NCI-H226 (cell line): ENCODE measurements at regions not wholly inside any gene's neighbourhood (a gene's known extent, or its start where the extent isn't known, plus 50 kb on each side); places are given as distances from the start of the nearest gene placed in this dataset.
A peak's percentile ranks its signal among the peaks of the same experiment; 100 is the strongest.

ENCODE experiments used
- DNase-seq: peaks from one replicate; pipeline ENCODE4 v3.0.0-alpha.2; 2015

DNA sequence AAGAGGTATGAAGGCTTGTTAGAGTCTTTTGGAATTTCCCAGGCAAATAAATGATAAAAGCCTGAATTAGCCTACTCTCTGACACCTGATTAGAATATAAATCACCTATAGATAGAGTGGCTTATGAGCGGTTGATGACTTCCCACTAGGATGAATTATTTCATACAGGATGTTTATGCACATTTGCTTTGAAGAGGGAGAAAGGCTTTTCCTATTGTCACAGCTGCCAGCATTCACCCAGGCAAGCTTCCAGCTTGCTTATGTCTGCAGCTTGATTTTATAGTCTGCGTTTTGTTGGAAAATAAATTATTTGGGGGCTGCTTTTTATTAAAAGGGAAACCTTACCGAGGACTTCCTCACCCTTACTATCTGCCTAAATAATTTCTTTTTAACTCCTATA is 51.3 kb upstream of the EIF2S2 start:
- no peak for DNase-seq

DNA sequence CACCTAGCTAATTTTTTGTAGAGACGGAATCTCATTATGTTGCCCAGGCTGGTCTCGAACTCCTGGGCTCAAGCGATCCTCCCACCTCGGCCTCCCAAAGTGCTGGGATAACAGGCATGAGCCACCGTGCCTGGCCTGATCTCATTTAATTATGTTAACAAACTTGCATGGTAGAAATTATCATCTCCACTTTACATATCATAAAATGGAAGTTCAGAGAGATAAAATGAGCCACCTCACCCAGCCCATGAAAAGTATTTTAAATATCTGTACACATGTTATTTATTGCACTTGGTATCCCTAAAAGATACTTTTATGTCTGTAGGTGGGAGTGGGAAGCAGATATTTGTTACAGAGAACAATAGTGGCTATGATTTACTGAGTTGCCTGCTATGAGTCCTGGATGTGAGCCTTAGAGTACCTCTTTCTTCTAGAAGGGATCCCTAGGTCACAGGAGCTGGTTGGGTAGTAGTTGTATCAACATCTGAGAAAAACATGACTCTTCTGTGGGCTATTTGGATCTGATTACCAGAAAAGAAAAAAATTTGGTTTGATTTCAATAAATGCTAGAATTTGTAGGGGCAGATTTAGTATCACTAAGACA is 52.4 kb upstream of the EIF2S2 start:
- no peak for DNase-seq

DNA sequence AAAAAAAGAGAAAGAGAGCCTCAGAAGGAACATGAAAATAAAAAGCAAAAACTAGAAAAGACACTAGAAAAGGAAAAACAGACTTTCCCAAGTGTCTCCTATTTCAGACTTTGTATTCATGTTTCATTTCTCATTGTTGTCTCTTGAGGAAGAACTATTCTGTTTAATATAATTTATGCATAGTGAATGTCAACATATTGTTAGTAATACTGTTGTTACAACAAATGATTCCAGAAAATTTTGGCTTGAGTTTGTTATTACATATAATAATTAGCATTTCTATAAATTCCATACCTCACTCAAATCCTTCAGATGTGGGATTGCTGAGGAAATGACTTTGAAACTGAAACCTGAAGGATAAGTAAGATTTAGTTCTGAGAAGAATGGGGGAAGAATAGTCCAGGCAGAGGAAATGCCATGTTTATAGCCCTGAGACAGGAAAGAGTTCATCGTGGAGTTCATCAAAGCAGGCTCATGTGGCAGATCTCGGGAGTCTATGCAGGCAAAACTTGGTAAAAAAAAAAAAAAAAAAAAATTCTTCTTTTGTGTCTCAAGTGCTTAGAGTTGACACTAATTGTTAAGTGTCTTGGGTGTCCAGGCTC is 53.1 kb upstream of the EIF2S2 start:
- no peak for DNase-seq

DNA sequence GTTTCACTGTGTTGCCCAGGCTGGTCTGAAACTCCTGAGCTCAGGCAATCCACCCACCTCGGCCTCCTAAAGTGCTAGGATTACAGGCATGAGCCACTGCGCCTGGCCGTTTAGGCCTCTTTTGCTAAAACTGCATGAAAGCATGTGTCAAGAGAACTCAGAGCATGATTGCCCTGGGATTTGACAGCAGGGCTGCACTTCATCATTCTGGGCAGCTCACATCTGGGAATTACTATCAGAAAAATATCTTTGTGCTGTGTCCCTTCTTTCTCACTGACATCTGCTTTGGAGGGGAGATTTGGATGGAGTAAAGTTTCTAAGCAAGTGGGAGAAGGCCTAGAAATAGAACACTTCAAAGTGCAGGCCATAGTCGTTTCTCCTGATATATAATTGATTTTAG is 59.6 kb upstream of the EIF2S2 start:
- DNase-seq = no peak

GRCh38 chr20:34172926-34173325 is 60.9 kb upstream of the EIF2S2 start:
- no peak for DNase-seq

DNA sequence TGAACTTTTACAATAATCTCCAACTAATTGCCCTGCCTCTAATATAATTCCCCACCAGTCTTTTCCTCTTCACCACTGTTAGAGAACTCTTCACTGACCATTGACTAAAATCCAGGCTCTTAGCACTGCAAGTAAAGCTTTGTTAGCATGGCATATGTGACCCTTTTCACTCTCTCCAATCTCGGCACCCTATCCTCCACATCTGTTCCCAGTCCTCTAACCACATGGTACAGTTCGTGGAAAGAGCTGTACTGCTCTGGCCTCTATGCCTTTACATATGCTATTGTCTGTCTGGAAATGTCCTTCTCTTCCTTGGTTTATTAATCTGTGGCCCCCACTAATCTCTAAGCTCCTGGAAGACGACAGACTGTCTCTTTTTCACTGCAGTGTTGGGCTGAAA is 63.0 kb upstream of the EIF2S2 start:
- DNase-seq = no peak

DNA sequence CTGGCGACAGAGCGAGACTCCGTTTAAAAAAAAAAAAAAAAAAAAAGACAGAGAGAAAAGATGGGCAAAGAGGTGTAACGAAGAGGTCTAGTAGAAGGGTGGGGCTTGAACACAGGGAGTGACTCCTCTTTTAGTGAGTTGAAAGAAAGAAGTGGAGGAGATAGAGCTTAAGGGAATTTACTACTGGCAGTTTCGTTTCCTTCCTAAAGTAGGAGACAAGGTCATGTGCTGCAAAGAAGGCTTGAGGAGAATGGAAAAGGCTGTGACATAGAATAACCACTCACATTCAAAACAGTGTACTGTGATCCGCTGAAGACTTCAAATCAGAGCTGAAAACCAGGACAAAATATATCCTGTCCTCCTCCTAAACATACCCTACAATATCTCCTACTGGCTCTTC is 63.8 kb upstream of the EIF2S2 start:
- no peak for DNase-seq

DNA sequence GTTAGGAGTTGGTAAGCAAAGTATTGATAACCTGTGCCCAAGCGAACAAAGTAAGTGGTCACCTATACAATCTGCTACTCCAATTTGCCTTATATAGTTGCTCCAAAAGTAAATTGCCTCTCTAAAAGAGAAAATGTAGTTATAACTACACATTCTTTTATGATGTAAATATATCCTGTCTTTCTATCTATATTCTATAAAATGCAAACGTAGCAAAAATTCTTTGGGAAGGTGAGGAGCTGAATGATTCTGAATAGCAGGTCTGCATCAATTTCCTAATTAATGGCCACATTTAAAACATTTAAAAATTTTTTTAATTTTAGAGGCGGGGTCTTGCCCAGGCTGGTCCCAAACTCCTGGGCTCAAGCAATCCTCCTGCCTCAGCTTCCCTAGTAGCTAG is 64.2 kb upstream of the ASIP start:
- no peak for DNase-seq

DNA sequence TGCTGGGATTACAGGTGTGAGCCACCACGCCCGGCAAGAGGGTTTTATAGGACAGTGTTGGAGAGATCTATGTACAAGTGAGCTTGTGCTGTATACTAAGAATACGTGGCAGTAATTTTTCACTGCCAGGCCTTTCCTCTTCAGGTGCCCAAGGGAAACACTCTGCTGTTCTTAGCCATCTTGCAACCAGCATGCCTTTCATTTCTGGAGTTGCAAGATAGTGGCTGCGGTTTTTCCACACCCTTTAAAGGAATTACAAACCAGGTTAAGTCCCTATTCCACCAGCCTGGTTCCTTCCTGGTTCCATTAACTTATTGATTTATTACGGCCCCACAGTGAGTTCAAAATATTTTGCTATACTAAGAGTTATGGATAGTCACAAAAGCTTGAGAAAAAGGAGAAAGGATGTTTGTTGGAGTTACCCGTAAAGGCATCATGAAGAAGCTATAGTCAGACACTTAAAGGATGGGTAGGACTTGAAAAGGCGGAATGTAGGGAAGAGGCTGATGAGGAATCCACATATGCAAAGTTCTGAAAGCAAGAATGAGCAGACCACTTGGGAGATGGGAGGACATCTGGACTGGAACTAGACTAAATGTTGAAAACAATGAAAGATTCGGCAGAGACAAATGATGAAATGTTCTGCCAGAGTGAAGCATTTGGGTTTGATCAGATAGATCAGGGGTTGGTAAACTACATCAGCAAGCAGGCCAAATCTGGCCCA is 61.4 kb upstream of the ASIP start:
- DNase-seq = peak; percentile 25

DNA sequence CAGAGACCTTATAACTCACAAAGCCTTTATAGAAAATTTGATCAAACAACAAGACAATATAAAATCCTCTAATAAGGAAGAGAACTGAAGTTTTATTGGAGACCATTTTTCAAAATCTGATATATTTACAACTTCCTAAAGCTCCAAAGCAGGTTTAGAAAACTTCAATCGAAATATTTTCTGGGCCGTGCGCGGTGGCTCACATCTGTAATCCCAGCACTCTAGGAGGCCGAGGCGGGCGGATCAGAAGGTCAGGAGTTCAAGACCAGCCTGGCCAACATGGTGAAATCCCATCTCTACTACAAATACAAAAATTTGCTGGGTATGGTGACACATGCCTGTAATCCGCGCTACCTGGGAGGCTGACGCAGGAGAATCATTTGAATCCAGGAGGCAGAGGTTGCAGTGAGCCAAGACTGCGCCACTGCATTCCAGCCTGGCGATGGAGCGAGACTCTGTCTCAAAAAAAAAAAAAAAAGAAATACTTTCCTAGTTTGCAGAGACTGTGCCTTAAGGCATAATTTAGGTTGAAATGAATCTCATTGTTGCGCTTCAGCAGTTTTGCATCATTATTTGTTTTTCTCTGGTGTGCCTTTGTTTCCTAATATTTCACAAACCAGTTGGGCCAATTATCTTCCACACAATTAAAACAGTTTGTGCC is 60.6 kb upstream of the ASIP start:
- no peak for DNase-seq

GRCh38 chr20:34181484-34181883 is 59.7 kb upstream of the ASIP start:
- no peak for DNase-seq

- no peak for DNase-seq
Measured at GRCh38 chr20:34185766-34186620, 55.2 kb upstream of the ASIP start.

GRCh38 chr20:34189572-34190163 is 51.6 kb upstream of the ASIP start:
- no peak for DNase-seq

GRCh38 chr20:34190262-34190661 is 51.0 kb upstream of the ASIP start:
- no peak for DNase-seq

GRCh38 chr20:34190679-34191090 is 50.5 kb upstream of the ASIP start:
- peak; percentile 67 for DNase-seq
